HepG2 (cell line): ENCODE measurements at regions not wholly inside any gene's neighbourhood (a gene's known extent, or its start where the extent isn't known, plus 50 kb on each side); places are given as distances from the start of the nearest gene placed in this dataset.

Experiments
- ATAC-seq: fragments of 200-7000 bp; cut with Tn5 transposase; 3 replicates; pipeline ENCODE4 v1.9.1; 2020; ENCODE audit warnings: mild to moderate bottlenecking, moderate library complexity
- BruUV-seq: library from RNA; stranded (reverse); fragments of 400-500 nt; replicated peaks from 2 replicates; lab custom pipeline; 2021; lab: Mats Ljungman, UMichigan
- CTCF ChIA-PET: fragments of 300-600 bp; formaldehyde crosslinking; extraction: SDS; loops from one replicate; lab custom pipeline; 2021; ENCODE audit warnings: low total read pairs, inconsistent platforms, low intra/inter-chr PET ratio; lab: Yijun Ruan, JAX
- POLR2A ChIA-PET: fragments of 350-600 bp; sonication (Branson Sonifier 250); formaldehyde crosslinking; loops from one replicate; lab custom pipeline; 2020; ENCODE audit warnings: antibody characterized with exemption, inconsistent platforms; lab: Yijun Ruan, JAX
- DNase-seq: peaks from one replicate; pipeline ENCODE4 v3.0.0-alpha.2; 2015; ENCODE audit warnings: low spot score
- FAIRE-seq: peaks from 3 replicates; lab custom pipeline; 2011; peaks lifted over from hg19 to GRCh38; lab: Jason Lieb, UNC
- H2AFZ ChIP-seq: one replicate; pipeline ENCODE4 v1.6.1; 2011; ENCODE audit warnings: low read length, inconsistent platforms
- H3K27ac ChIP-seq: fragments of 300-600 bp; 3 replicates; pipeline ENCODE4 v1.8.0; 2011; ENCODE audit warnings: mixed run types, mild to moderate bottlenecking, mixed read lengths, low read length, inconsistent platforms; ENCODE audit not compliant: insufficient read depth; ENCODE audit errors: extremely low read length
- H3K27me3 ChIP-seq, 2 experiments: fragments of 200-600 bp in 1 of 2; 2 replicates in 1 of 2; 3 replicates in 1 of 2; pipeline versions ENCODE4 v1.6.0 to v1.8.0; 2011; ENCODE audit warnings: low read length in 2 of 2, mild to moderate bottlenecking in 2 of 2, moderate library complexity in 2 of 2, inconsistent platforms in 1 of 2; ENCODE audit not compliant: insufficient read depth in 2 of 2, control insufficient read depth in 1 of 2
- H3K36me3 ChIP-seq, 2 experiments: fragments of 200-600 bp in 1 of 2; replicated peaks in 1 of 2; 2 replicates in 1 of 2; 3 replicates in 1 of 2; pipeline versions ENCODE4 v1.5.1 to v1.8.0; 2011; ENCODE audit warnings: low read length in 2 of 2, inconsistent platforms in 1 of 2; ENCODE audit not compliant: insufficient read depth in 2 of 2, control insufficient read depth in 1 of 2
- H3K4me1 ChIP-seq: 2 replicates; pipeline ENCODE4 v1.5.1; 2012; ENCODE audit warnings: low read length, inconsistent platforms; ENCODE audit not compliant: insufficient read depth
- H3K4me2 ChIP-seq: 2 replicates; pipeline ENCODE4 v1.6.0; 2011; ENCODE audit warnings: low read depth, low read length, inconsistent platforms
- H3K4me3 ChIP-seq, 3 experiments: fragments of 200-600 bp in 1 of 3; sonication (generic), shearing (Covaris generic) in 1 of 3; replicated peaks in 1 of 3; 2 replicates each; pipeline ENCODE4 v1.5.1; 2011 to 2016; ENCODE audit warnings: low read length in 3 of 3, inconsistent platforms in 2 of 3, low read depth in 2 of 3, mild to moderate bottlenecking in 2 of 3, control low read depth in 1 of 3, mixed read lengths in 1 of 3; ENCODE audit not compliant: insufficient read depth in 1 of 3
- H3K79me2 ChIP-seq: one replicate; pipeline ENCODE4 v1.6.1; 2011; ENCODE audit warnings: low read length, inconsistent platforms; ENCODE audit not compliant: insufficient read depth
- H3K9ac ChIP-seq: 2 replicates; pipeline ENCODE4 v1.6.0; 2011; ENCODE audit warnings: mild to moderate bottlenecking, low read depth, low read length, inconsistent platforms; ENCODE audit not compliant: insufficient read depth
- H3K9me3 ChIP-seq: 2 replicates; pipeline ENCODE4 v1.5.1; 2012; ENCODE audit warnings: mild to moderate bottlenecking, low read length
- H4K20me1 ChIP-seq: 2 replicates; pipeline ENCODE4 v1.6.0; 2011; ENCODE audit warnings: inconsistent platforms, mild to moderate bottlenecking, low read length, moderate library complexity; ENCODE audit not compliant: insufficient read depth
- MAFF ChIP-seq: IDR thresholded peaks from 2 replicates; pipeline ENCODE4 v1.6.1; 2011; ENCODE audit warnings: low read depth, low read length, improper control_type of control experiment
- MAFK ChIP-seq, 2 experiments: IDR thresholded peaks in 1 of 2; conservative IDR thresholded peaks in 1 of 2; 2 replicates each; pipeline ENCODE4 v1.6.1; 2011; ENCODE audit warnings: improper control_type of control experiment in 2 of 2, low read length in 2 of 2
- MLLT10 ChIP-seq: sonication (generic); formaldehyde crosslinking; IDR thresholded peaks from 2 replicates; pipeline ENCODE4 v1.4.0; 2020; ENCODE audit warnings: missing genetic modification reagents
- MTA1 ChIP-seq: sonication (generic); formaldehyde crosslinking; IDR thresholded peaks from 2 replicates; pipeline ENCODE4 v1.4.0; 2020; ENCODE audit warnings: missing genetic modification reagents, mild to moderate bottlenecking, borderline replicate concordance
- POGK ChIP-seq: sonication (generic); formaldehyde crosslinking; conservative IDR thresholded peaks from 2 replicates; pipeline ENCODE4 v1.8.0; 2022; ENCODE audit warnings: mild to moderate bottlenecking, moderate library complexity, missing genetic modification reagents
- SETDB1 ChIP-seq: sonication (generic); formaldehyde crosslinking; IDR thresholded peaks from 2 replicates; pipeline ENCODE4 v1.5.1; 2020; ENCODE audit warnings: missing genetic modification reagents, mild to moderate bottlenecking, borderline replicate concordance
- ZNF3 ChIP-seq: IDR thresholded peaks from 2 replicates; pipeline ENCODE4 v1.7.0; 2017; ENCODE audit warnings: inconsistent platforms
- ZNF441 ChIP-seq: sonication (generic); formaldehyde crosslinking; IDR thresholded peaks from 2 replicates; pipeline ENCODE4 v1.7.0; 2021; ENCODE audit warnings: missing genetic modification reagents, borderline replicate concordance
- ZNF674 ChIP-seq: sonication (generic); formaldehyde crosslinking; IDR thresholded peaks from 2 replicates; pipeline ENCODE4 v1.5.0; 2020; ENCODE audit warnings: low read depth, mild to moderate bottlenecking, missing genetic modification reagents
- WGBS: methylation state at CpG from one replicate; pipeline ENCODE4 v1.1.6; 2017; ENCODE audit warnings: low lambda C conversion rate; 5-methylcytosine and 5-hydroxymethylcytosine counted together
- in situ Hi-C: cut with HindIII; loops from 2 replicates; pipeline ENCODE4 v1.10.0; 2017; ENCODE audit warnings: low pct_unique_long_range_greater_than_20kb; ENCODE audit not compliant: extremely low pct_ligation_motif_present
- intact Hi-C: fragments of 100-400 bp; cut with micrococcal nuclease; formaldehyde crosslinking; loops from one replicate; pipeline ENCODE4 v1.10.0; 2022; ENCODE audit not compliant: unreplicated experiment

GRCh38 chr13:50552424-50552966 lies 291.0 kb downstream of the DLEU7 start:
- H3K4me1 ChIP-seq = no peaks in the 10 kb centered on the region
- no peaks in the 10 kb centered on the region for H3K79me2 ChIP-seq
- in situ Hi-C loops = no loop called here
- intact Hi-C loops = no loop called here
- no peaks in the 10 kb centered on the region for H3K9me3 ChIP-seq
- POLR2A ChIA-PET = no interaction called here
- no peak overlapping the region for H3K4me3 ChIP-seq
- TF ChIP-seq MAFF (peak; percentile 71), MAFK (conservative IDR thresholded peaks at IDR 0.05 in 1 of 2, IDR thresholded peaks at IDR 0.05 in 1 of 2; ENCODE audit: low read length in 2 of 2) (peak; percentile 72 to 86), ZNF441 (CRISPR knock-in tag) (no peak)
- TF ChIP-seq, all 625 proteins: peak for 2
- no peaks in the 10 kb centered on the region for H3K36me3 ChIP-seq
- no peak for DNase-seq
- FAIRE-seq = no peak
- CTCF ChIA-PET = no interaction called here
- H3K27ac ChIP-seq = no peak overlapping the region
- BruUV-seq = no TSS peak
- H3K27me3 ChIP-seq = no peaks in the 10 kb centered on the region
- ATAC-seq = no peak
- 95% methylated on average over 1 of the region's 1 CpG for WGBS
- no peaks in the 10 kb centered on the region for H4K20me1 ChIP-seq
- no peak overlapping the region for H3K9ac ChIP-seq
- H2AFZ ChIP-seq = no peak overlapping the region
- no peak overlapping the region for H3K4me2 ChIP-seq

GRCh38 chr13:50561739-50562138 lies 281.8 kb downstream of the DLEU7 start:
- Histone ChIP-seq H3K4me2 (no peak overlapping the region), H3K4me3 (no peak overlapping the region), H4K20me1 (no peaks in the 10 kb centered on the region), H3K9ac (no peak overlapping the region), H3K79me2 (no peaks in the 10 kb centered on the region), H3K4me1 (no peaks in the 10 kb centered on the region), H3K27ac (no peak overlapping the region), H3K27me3 (no peaks in the 10 kb centered on the region), H3K9me3 (no peaks in the 10 kb centered on the region), H2AFZ (no peak overlapping the region), H3K36me3 (no peaks in the 10 kb centered on the region; a peak in 1 of 5 replicates)
- CTCF ChIA-PET = no interaction called here
- DNase-seq (no peak), ATAC-seq (no peak), FAIRE-seq (no peak)
- intact Hi-C loops = no loop called here
- in situ Hi-C loops = no loop called here
- POLR2A ChIA-PET = no interaction called here
- BruUV-seq = no TSS peak
- TF ChIP-seq POGK (CRISPR knock-in tag) (no peak), ZNF3 (CRISPR knock-in tag) (no peak), MLLT10 (no peak), ZNF674 (no peak), SETDB1 (CRISPR knock-in tag) (no peak), MTA1 (CRISPR knock-in tag) (no peak)
- TF ChIP-seq, all 625 proteins: peak for 0
